HG02588 (cell line): ENCODE measurements at regions not wholly inside any gene's neighbourhood (a gene's known extent, or its start where the extent isn't known, plus 50 kb on each side); places are given as distances from the start of the nearest gene placed in this dataset.

Source experiments
- ATAC-seq: cut with Tn5 transposase; IDR thresholded peaks from one replicate; pipeline ENCODE4 v1.9.1; 2021; ENCODE audit warnings: mild to moderate bottlenecking, moderate library complexity; ENCODE audit not compliant: unreplicated experiment

- ATAC-seq: no peak
These were observed 83.6 kb upstream of the PGRMC2 start for GRCh38 chr4:128371001-128371777.

- no peak for ATAC-seq
These were observed 78.6 kb upstream of the PGRMC2 start for GRCh38 chr4:128366212-128366611.

GRCh38 chr4:128364565-128364964, 77.0 kb upstream of the PGRMC2 start:
- no peak for ATAC-seq

GRCh38 chr4:128363966-128364365, 76.4 kb upstream of the PGRMC2 start:
- ATAC-seq: no peak

- ATAC-seq: no peak
These were observed 75.1 kb upstream of the PGRMC2 start for GRCh38 chr4:128362760-128363159.

- no peak for ATAC-seq
These were observed 71.8 kb upstream of the PGRMC2 start for GRCh38 chr4:128359422-128359821.

- ATAC-seq: no peak
These were observed 71.3 kb upstream of the PGRMC2 start for GRCh38 chr4:128358913-128359279.

GRCh38 chr4:128358231-128358912, 70.8 kb upstream of the PGRMC2 start:
- no peak for ATAC-seq

GRCh38 chr4:128357286-128357685, 69.7 kb upstream of the PGRMC2 start:
- ATAC-seq: no peak

GRCh38 chr4:128355305-128355704, 67.7 kb upstream of the PGRMC2 start:
- no peak for ATAC-seq

GRCh38 chr4:128354205-128354821, 66.7 kb upstream of the PGRMC2 start:
- no peak for ATAC-seq

GRCh38 chr4:128353791-128354190, 66.2 kb upstream of the PGRMC2 start:
- no peak for ATAC-seq

- no peak for ATAC-seq
These were observed 63.9 kb upstream of the PGRMC2 start for GRCh38 chr4:128351502-128351901.

- no peak for ATAC-seq
These were observed 62.9 kb upstream of the PGRMC2 start for GRCh38 chr4:128350449-128351045.

- ATAC-seq: no peak
These were observed 62.3 kb upstream of the PGRMC2 start for GRCh38 chr4:128349921-128350320.

- ATAC-seq: no peak
These were observed 60.5 kb upstream of the PGRMC2 start for GRCh38 chr4:128347930-128348660.

- no peak for ATAC-seq
These were observed 59.7 kb upstream of the PGRMC2 start for GRCh38 chr4:128347175-128347868.

GRCh38 chr4:128346054-128346716, 58.6 kb upstream of the PGRMC2 start:
- ATAC-seq: no peak

GRCh38 chr4:128345650-128346049, 58.0 kb upstream of the PGRMC2 start:
- no peak for ATAC-seq

GRCh38 chr4:128342762-128343161, 55.1 kb upstream of the PGRMC2 start:
- no peak for ATAC-seq
